H9 (cell line): ENCODE measurements at regions not wholly inside any gene's neighbourhood (a gene's known extent, or its start where the extent isn't known, plus 50 kb on each side); places are given as distances from the start of the nearest gene placed in this dataset.

Experiments
- DNase-seq: peaks from one replicate; pipeline ENCODE4 v3.0.0-alpha.2; 2017
- H2AFZ ChIP-seq: one replicate; pipeline ENCODE4 v1.6.1; 2013; ENCODE audit warnings: mild to moderate bottlenecking, low read length, control low read depth, moderate library complexity
- H2AK5ac ChIP-seq: 2 replicates; pipeline ENCODE4 v1.6.1; 2013; ENCODE audit warnings: low read length, control low read depth, mixed read lengths; ENCODE audit not compliant: insufficient read length
- H2BK120ac ChIP-seq: one replicate; pipeline ENCODE4 v1.6.1; 2013; ENCODE audit warnings: low read depth, mild to moderate bottlenecking, low read length, control low read depth, inconsistent platforms; ENCODE audit not compliant: poor library complexity, severe bottlenecking
- H2BK12ac ChIP-seq: 2 replicates; pipeline ENCODE4 v1.6.1; 2013; ENCODE audit warnings: low read length, control low read depth, mixed read lengths, low read depth; ENCODE audit not compliant: insufficient read length
- H2BK15ac ChIP-seq: 2 replicates; pipeline ENCODE4 v1.6.1; 2013; ENCODE audit warnings: low read depth, low read length, control low read depth
- H2BK20ac ChIP-seq: one replicate; pipeline ENCODE4 v1.6.1; 2013; ENCODE audit warnings: low read depth, mild to moderate bottlenecking, low read length, control low read depth, inconsistent platforms; ENCODE audit not compliant: poor library complexity, severe bottlenecking
- H2BK5ac ChIP-seq: 2 replicates; pipeline ENCODE4 v1.6.1; 2013; ENCODE audit warnings: low read length, control low read depth, mixed read lengths; ENCODE audit not compliant: insufficient read length
- H3K14ac ChIP-seq: 2 replicates; pipeline ENCODE4 v1.6.1; 2013; ENCODE audit warnings: low read length, control low read depth; ENCODE audit not compliant: insufficient read depth
- H3K18ac ChIP-seq: 2 replicates; pipeline ENCODE4 v1.6.1; 2013; ENCODE audit warnings: low read depth, mild to moderate bottlenecking, mixed read lengths, low read length, control low read depth; ENCODE audit not compliant: insufficient read length
- H3K23ac ChIP-seq: 2 replicates; pipeline ENCODE4 v1.6.1; 2013; ENCODE audit warnings: low read length, control low read depth, mixed read lengths, low read depth; ENCODE audit not compliant: insufficient read length
- H3K23me2 ChIP-seq: 2 replicates; pipeline ENCODE4 v1.6.1; 2013; ENCODE audit warnings: low read depth, mild to moderate bottlenecking, mixed read lengths, low read length, control low read depth; ENCODE audit not compliant: insufficient read length, poor library complexity, severe bottlenecking
- H3K27ac ChIP-seq: 2 replicates; pipeline ENCODE4 v1.5.1; 2013; ENCODE audit warnings: low read length, control low read depth, mixed read lengths, low read depth; ENCODE audit not compliant: insufficient read length
- H3K27me3 ChIP-seq: 2 replicates; pipeline ENCODE4 v1.6.1; 2013; ENCODE audit warnings: low read length, control low read depth, inconsistent platforms; ENCODE audit not compliant: insufficient read depth
- H3K4ac ChIP-seq: 2 replicates; pipeline ENCODE4 v1.6.1; 2013; ENCODE audit warnings: low read depth, mild to moderate bottlenecking, control low read depth, inconsistent platforms, low read length, moderate library complexity
- H3K4me1 ChIP-seq: 2 replicates; pipeline ENCODE4 v1.6.1; 2013; ENCODE audit warnings: low read length, control low read depth, inconsistent platforms; ENCODE audit not compliant: insufficient read depth
- H3K4me2 ChIP-seq: 2 replicates; pipeline ENCODE4 v1.6.1; 2013; ENCODE audit warnings: low read length, control low read depth, mixed read lengths; ENCODE audit not compliant: insufficient read length, insufficient read depth
- H3K56ac ChIP-seq: 2 replicates; pipeline ENCODE4 v1.6.1; 2013; ENCODE audit warnings: low read depth, mild to moderate bottlenecking, mixed read lengths, low read length, control low read depth; ENCODE audit not compliant: insufficient read length
- H3K79me1 ChIP-seq: 2 replicates; pipeline ENCODE4 v1.6.1; 2013; ENCODE audit warnings: low read depth, mild to moderate bottlenecking, moderate library complexity, low read length, control low read depth, inconsistent platforms; ENCODE audit not compliant: insufficient read depth, poor library complexity, severe bottlenecking
- H3K79me2 ChIP-seq: 2 replicates; pipeline ENCODE4 v1.6.1; 2013; ENCODE audit warnings: low read length, control low read depth, inconsistent platforms; ENCODE audit not compliant: insufficient read depth
- H3K9ac ChIP-seq: 2 replicates; pipeline ENCODE4 v1.6.1; 2013; ENCODE audit warnings: low read length, control low read depth, mixed read lengths; ENCODE audit not compliant: insufficient read length; ENCODE audit errors: extremely low read depth
- H3K9me3 ChIP-seq: one replicate; pipeline ENCODE4 v1.6.1; 2013; ENCODE audit warnings: low read depth, low read length, inconsistent platforms; ENCODE audit not compliant: control insufficient read depth
- H3T11ph ChIP-seq: one replicate; pipeline ENCODE4 v1.6.1; 2013; ENCODE audit warnings: mild to moderate bottlenecking, low read length, control low read depth, inconsistent platforms
- H4K20me1 ChIP-seq: one replicate; pipeline ENCODE4 v1.6.1; 2013; ENCODE audit not compliant: control insufficient read depth, insufficient read length, insufficient read depth
- H4K5ac ChIP-seq: 2 replicates; pipeline ENCODE4 v1.6.1; 2013; ENCODE audit warnings: low read depth, mild to moderate bottlenecking, mixed read lengths, low read length, control low read depth; ENCODE audit not compliant: insufficient read length
- H4K8ac ChIP-seq: replicated peaks from 2 replicates; pipeline ENCODE4 v1.6.1; 2013; ENCODE audit warnings: low read length, control low read depth, mixed read lengths, low read depth; ENCODE audit not compliant: insufficient read length
- H4K91ac ChIP-seq: 2 replicates; pipeline ENCODE4 v1.6.1; 2013; ENCODE audit warnings: low read depth, mild to moderate bottlenecking, moderate library complexity, mixed read lengths, low read length, control low read depth; ENCODE audit not compliant: insufficient read length
- H3K27ac Mint-ChIP-seq, 3 experiments: 2 replicates in 2 of 3; 3 replicates in 1 of 3; pipeline ENCODE4 v1.8.0; 2020 to 2021; ENCODE audit warnings: mixed read lengths in 3 of 3, mild to moderate bottlenecking in 1 of 3, moderate library complexity in 1 of 3
- H3K27me3 Mint-ChIP-seq: 2 replicates; pipeline ENCODE4 v1.8.0; 2021; ENCODE audit warnings: low read depth, mild to moderate bottlenecking, moderate library complexity, mixed read lengths
- H3K36me3 Mint-ChIP-seq, 3 experiments: 2 replicates in 2 of 3; 3 replicates in 1 of 3; pipeline ENCODE4 v1.8.0; 2020 to 2021; ENCODE audit warnings: low read depth in 3 of 3, mixed read lengths in 3 of 3; ENCODE audit not compliant: insufficient read depth in 1 of 3
- H3K4me1 Mint-ChIP-seq, 2 experiments: 2 replicates each; pipeline ENCODE4 v1.8.0; 2020; ENCODE audit warnings: mixed read lengths in 2 of 2
- H3K4me3 Mint-ChIP-seq, 2 experiments: 2 replicates in 1 of 2; 3 replicates in 1 of 2; pipeline ENCODE4 v1.8.0; 2020 to 2021; ENCODE audit warnings: mild to moderate bottlenecking in 2 of 2, mixed read lengths in 2 of 2, moderate library complexity in 1 of 2
- H3K9me3 Mint-ChIP-seq, 2 experiments: 2 replicates in 1 of 2; 3 replicates in 1 of 2; pipeline ENCODE4 v1.8.0; 2020; ENCODE audit warnings: mild to moderate bottlenecking in 2 of 2, mixed read lengths in 2 of 2, moderate library complexity in 1 of 2
- TF ChIP-seq, protein P1 (sequence below): fragments of 200-600 bp; sonication (generic); conservative IDR thresholded peaks from 3 replicates; pipeline ENCODE4 v1.8.0; 2021; ENCODE audit warnings: antibody characterized with exemption, mild to moderate bottlenecking

GRCh38 chr1:81660286-81660685 is 140.4 kb upstream of the ADGRL2 start:
- Histone ChIP-seq H3K23me2 (no peaks in the 10 kb centered on the region), H3K4me1 (peaks cover 5% of the 10 kb centered on the region), H3K27ac (no peak overlapping the region), H4K91ac (no peak overlapping the region), H4K20me1 (no peaks in the 10 kb centered on the region), H3K79me1 (no peaks in the 10 kb centered on the region), H3K79me2 (no peaks in the 10 kb centered on the region), H3K23ac (no peak overlapping the region), H3K56ac (no peak overlapping the region), H2AFZ (no peak overlapping the region), H3K4me2 (no peak overlapping the region), H3K9ac (no peak overlapping the region), H2BK12ac (no peak overlapping the region), H3K14ac (no peak overlapping the region), H3T11ph (no peak overlapping the region), H2BK5ac (no peak overlapping the region), H2BK20ac (no peak overlapping the region), H2BK120ac (no peak overlapping the region), H4K8ac (no peak overlapping the region), H4K5ac (no peak overlapping the region), H3K18ac (no peak overlapping the region), H2AK5ac (no peak overlapping the region), H2BK15ac (no peak overlapping the region), H3K27me3 (no peaks in the 10 kb centered on the region), H3K9me3 (no peaks in the 10 kb centered on the region), H3K4ac (no peak overlapping the region)
- DNase-seq: no peak
- Mint-ChIP-seq H3K4me3 (no peak overlapping the region), H3K4me1 (peaks cover 29 to 34% of the 10 kb centered on the region in 2 experiments), H3K9me3 (no peaks in the 10 kb centered on the region; a peak in 2 of 5 replicates), H3K27ac (no peak overlapping the region), H3K36me3 (0 out of 7 replicates have a peak, but pooled peaks cover 0 to 4% (median 0%) of the 10 kb centered on the region in 3 experiments), H3K27me3 (no peaks in the 10 kb centered on the region)
- TF ChIP-seq, protein P1, sequence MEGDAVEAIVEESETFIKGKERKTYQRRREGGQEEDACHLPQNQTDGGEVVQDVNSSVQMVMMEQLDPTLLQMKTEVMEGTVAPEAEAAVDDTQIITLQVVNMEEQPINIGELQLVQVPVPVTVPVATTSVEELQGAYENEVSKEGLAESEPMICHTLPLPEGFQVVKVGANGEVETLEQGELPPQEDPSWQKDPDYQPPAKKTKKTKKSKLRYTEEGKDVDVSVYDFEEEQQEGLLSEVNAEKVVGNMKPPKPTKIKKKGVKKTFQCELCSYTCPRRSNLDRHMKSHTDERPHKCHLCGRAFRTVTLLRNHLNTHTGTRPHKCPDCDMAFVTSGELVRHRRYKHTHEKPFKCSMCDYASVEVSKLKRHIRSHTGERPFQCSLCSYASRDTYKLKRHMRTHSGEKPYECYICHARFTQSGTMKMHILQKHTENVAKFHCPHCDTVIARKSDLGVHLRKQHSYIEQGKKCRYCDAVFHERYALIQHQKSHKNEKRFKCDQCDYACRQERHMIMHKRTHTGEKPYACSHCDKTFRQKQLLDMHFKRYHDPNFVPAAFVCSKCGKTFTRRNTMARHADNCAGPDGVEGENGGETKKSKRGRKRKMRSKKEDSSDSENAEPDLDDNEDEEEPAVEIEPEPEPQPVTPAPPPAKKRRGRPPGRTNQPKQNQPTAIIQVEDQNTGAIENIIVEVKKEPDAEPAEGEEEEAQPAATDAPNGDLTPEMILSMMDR: no peak
